Effector memory CD8-positive, alpha-beta T cell (primary cell): ENCODE measurements at regions not wholly inside any gene's neighbourhood (a gene's known extent, or its start where the extent isn't known, plus 50 kb on each side); places are given as distances from the start of the nearest gene placed in this dataset.

ENCODE experiments used
- ATAC-seq: fragments of 150-1000 bp; cut with Tn5 transposase; replicated peaks from 2 replicates; pipeline ENCODE4 v1.10.0; 2021; ENCODE audit warnings: mild to moderate bottlenecking, moderate library complexity
- DNase-seq, 3 experiments: peaks; one replicate each; pipeline ENCODE4 v3.0.0; 2021
- H3K27ac Mint-ChIP-seq, 2 donors: one replicate each; pipeline ENCODE4 v1.8.0; 2022; ENCODE audit warnings: mild to moderate bottlenecking in 2 of 2, mixed read lengths in 2 of 2, moderate library complexity in 2 of 2
- H3K27me3 Mint-ChIP-seq, 2 donors: one replicate each; pipeline ENCODE4 v1.8.0; 2022; ENCODE audit warnings: mixed read lengths in 2 of 2
- H3K36me3 Mint-ChIP-seq: one replicate; pipeline ENCODE4 v1.8.0; 2022; ENCODE audit warnings: mild to moderate bottlenecking, moderate library complexity, mixed read lengths; ENCODE audit not compliant: insufficient read depth
- H3K4me1 Mint-ChIP-seq, 2 donors: one replicate each; pipeline ENCODE4 v1.8.0; 2022; ENCODE audit warnings: low read depth in 2 of 2, mixed read lengths in 2 of 2
- H3K4me3 Mint-ChIP-seq, 2 donors: one replicate each; pipeline ENCODE4 v1.8.0; 2022; ENCODE audit warnings: mild to moderate bottlenecking in 2 of 2, mixed read lengths in 2 of 2, moderate library complexity in 2 of 2
- H3K9me3 Mint-ChIP-seq, 2 donors: one replicate each; pipeline ENCODE4 v1.8.0; 2022; ENCODE audit warnings: mixed read lengths in 2 of 2

GRCh38 chr19:30159636-30160035 is 212.5 kb upstream of the ZNF536 start:
- DNase-seq, result no peak
- no peak for ATAC-seq
- Mint-ChIP-seq H3K4me3 (no peak overlapping the region), H3K36me3 (no peaks in the 10 kb centered on the region), H3K27me3 (peaks cover 14 to 39% of the 10 kb centered on the region in 2 donors), H3K27ac (no peak overlapping the region), H3K9me3 (peaks cover 0 to 3% of the 10 kb centered on the region in 2 donors), H3K4me1 (no peaks in the 10 kb centered on the region)

DNA sequence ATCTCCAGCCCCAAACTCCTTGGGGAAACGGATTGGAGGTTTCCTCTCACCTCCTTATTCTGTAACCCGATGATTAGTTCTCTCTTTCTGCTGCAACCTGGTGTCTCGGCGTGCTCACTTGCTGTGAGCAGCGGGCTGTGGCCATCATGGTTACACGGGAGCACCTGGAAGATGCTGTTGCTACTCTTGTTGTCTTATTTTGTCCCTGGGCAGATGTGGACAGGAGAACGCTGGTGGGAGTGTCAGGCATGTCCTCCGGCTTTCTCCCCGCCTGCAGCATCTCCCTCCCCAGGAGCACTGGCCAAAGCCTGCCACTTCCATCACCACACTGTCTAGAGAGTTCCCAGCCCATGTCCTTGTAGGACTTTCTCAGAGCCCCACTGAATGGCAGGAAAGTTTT is 211.8 kb upstream of the ZNF536 start:
- DNase-seq (no peak), ATAC-seq (no peak)
- H3K9me3 Mint-ChIP-seq, result peaks cover 0 to 3% of the 10 kb centered on the region in 2 donors
- H3K4me3 Mint-ChIP-seq, result no peak overlapping the region
- H3K4me1 Mint-ChIP-seq, result no peaks in the 10 kb centered on the region
- no peaks in the 10 kb centered on the region for H3K36me3 Mint-ChIP-seq
- H3K27ac Mint-ChIP-seq, result no peak overlapping the region
- H3K27me3 Mint-ChIP-seq, result peaks cover 11 to 38% of the 10 kb centered on the region in 2 donors

DNA sequence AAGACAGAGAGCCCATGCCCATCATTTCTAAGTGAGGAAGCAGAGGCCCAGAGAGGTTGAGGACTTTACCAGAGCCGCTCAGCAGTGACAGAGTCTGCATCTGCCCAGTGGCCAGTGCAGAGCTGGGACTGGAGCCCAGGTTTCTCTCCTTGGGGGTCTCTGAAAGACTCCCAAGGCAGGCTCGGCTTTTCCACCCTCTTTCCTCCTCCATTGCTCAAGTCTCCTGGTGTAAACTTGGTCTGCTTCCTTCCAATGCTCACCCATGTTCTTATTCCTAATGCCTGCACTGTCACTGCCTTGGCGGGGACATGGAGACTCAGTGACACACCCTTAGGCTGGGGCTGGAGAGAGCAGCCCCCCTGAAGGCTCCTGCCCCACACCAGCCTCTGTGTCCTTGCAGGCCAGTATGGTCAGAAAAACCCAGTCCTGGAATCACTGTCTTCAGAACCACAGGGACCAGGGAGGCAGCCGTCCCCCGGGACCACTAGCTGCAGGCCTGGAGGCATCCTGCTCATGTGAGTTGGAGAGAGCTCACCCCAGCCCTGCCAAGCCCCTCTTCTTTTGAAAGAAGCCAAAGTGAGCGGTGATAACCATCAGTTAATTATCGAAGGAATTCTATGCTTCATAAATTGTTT is 211.0 kb upstream of the ZNF536 start:
- no peaks in the 10 kb centered on the region for H3K4me1 Mint-ChIP-seq
- DNase-seq (no peak), ATAC-seq (no peak)
- no peaks in the 10 kb centered on the region for H3K36me3 Mint-ChIP-seq
- peaks cover 12 to 31% of the 10 kb centered on the region in 2 donors for H3K27me3 Mint-ChIP-seq
- no peak overlapping the region for H3K4me3 Mint-ChIP-seq
- peaks cover 0 to 3% of the 10 kb centered on the region in 2 donors for H3K9me3 Mint-ChIP-seq
- no peak overlapping the region for H3K27ac Mint-ChIP-seq

DNA sequence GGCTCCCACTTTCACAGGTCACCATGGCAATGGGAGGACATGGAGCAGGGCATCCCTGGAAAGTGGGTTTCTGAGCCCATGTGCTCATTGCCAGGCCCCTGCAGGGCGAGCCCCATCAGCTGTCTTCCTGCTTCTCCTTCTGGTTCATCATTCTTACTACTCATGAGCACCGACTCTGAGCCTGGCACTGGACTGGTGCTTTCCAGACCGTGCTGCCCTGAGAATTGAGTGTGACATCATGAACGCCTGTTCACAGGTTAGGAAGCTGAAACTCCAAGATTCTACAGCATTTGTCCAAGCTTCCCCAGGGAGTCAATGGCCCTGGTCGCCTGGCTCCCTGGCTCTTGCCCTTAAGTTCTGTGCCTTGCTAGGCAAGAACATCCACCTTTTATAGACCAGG is 210.4 kb upstream of the ZNF536 start:
- no peak overlapping the region for H3K27ac Mint-ChIP-seq
- DNase-seq (no peak), ATAC-seq (no peak)
- no peaks in the 10 kb centered on the region for H3K4me1 Mint-ChIP-seq
- H3K36me3 Mint-ChIP-seq, result no peaks in the 10 kb centered on the region
- peaks cover 10 to 24% of the 10 kb centered on the region in 2 donors for H3K27me3 Mint-ChIP-seq
- H3K9me3 Mint-ChIP-seq, result peaks cover 0 to 3% of the 10 kb centered on the region in 2 donors
- no peak overlapping the region for H3K4me3 Mint-ChIP-seq

- H3K4me1 Mint-ChIP-seq, result no peaks in the 10 kb centered on the region
- DNase-seq, result no peak
- H3K27ac Mint-ChIP-seq, result no peak overlapping the region
- H3K27me3 Mint-ChIP-seq, result peaks cover 10 to 23% of the 10 kb centered on the region in 2 donors
- no peak overlapping the region for H3K4me3 Mint-ChIP-seq
- ATAC-seq, result no peak
- no peaks in the 10 kb centered on the region for H3K36me3 Mint-ChIP-seq
- peaks cover 0 to 3% of the 10 kb centered on the region in 2 donors for H3K9me3 Mint-ChIP-seq
Measured at GRCh38 chr19:30162718-30163117, 209.5 kb upstream of the ZNF536 start.

GRCh38 chr19:30163663-30164062 is 208.5 kb upstream of the ZNF536 start:
- H3K9me3 Mint-ChIP-seq, result peaks cover 0 to 3% of the 10 kb centered on the region in 2 donors
- ATAC-seq, result no peak
- H3K36me3 Mint-ChIP-seq, result no peaks in the 10 kb centered on the region
- H3K27me3 Mint-ChIP-seq, result peaks cover 15 to 23% of the 10 kb centered on the region in 2 donors
- no peak overlapping the region for H3K27ac Mint-ChIP-seq
- DNase-seq, result no peak
- no peaks in the 10 kb centered on the region for H3K4me1 Mint-ChIP-seq
- no peak overlapping the region for H3K4me3 Mint-ChIP-seq

- ATAC-seq (no peak), DNase-seq (no peak)
- no peak overlapping the region for H3K27ac Mint-ChIP-seq
- no peak overlapping the region for H3K4me3 Mint-ChIP-seq
- H3K36me3 Mint-ChIP-seq, result no peaks in the 10 kb centered on the region
- H3K9me3 Mint-ChIP-seq, result peaks cover 0 to 3% of the 10 kb centered on the region in 2 donors
- no peaks in the 10 kb centered on the region for H3K4me1 Mint-ChIP-seq
- peaks cover 15 to 23% of the 10 kb centered on the region in 2 donors for H3K27me3 Mint-ChIP-seq
Measured at GRCh38 chr19:30165228-30165813, 206.9 kb upstream of the ZNF536 start.

DNA sequence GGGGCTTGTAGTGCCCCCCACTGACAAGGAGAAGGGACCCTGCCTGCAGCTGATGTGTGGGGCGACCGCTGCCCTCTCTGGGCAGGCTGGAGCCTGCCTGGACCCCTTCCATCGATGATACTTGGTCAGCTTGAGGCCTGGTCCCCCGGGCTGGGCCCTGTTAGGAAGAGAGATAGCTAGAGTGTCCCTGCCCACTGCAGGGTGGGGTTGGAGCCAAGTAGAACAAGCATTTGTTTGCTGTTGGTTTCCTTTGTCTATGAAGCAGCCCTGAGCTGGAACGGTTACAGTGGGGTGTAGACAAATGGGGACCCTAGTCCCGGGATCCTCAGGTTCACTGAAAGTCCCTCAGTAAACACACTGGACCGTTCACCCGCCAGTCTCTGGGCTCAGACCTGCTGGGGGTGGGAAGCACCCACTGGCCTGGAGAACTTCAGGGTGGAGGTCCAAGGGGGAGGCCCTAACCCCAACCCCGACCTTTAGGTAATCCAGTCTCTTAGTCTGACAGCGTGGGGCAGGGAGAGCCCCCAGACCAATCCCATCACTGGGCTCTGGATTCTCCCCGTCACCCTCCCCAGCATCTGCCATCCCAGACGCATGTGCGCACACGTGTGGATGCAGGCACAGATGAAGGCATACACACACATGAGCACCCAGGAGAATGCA is 204.8 kb upstream of the ZNF536 start:
- Mint-ChIP-seq H3K27ac (no peak overlapping the region), H3K4me1 (no peaks in the 10 kb centered on the region), H3K4me3 (no peak overlapping the region), H3K36me3 (no peaks in the 10 kb centered on the region), H3K9me3 (peaks cover 0 to 3% of the 10 kb centered on the region in 2 donors), H3K27me3 (peaks cover 17 to 23% of the 10 kb centered on the region in 2 donors)
- DNase-seq (no peak), ATAC-seq (no peak)

GRCh38 chr19:30167976-30168635 is 204.1 kb upstream of the ZNF536 start:
- Mint-ChIP-seq H3K9me3 (peaks cover 0 to 3% of the 10 kb centered on the region in 2 donors), H3K36me3 (no peaks in the 10 kb centered on the region), H3K27ac (no peak overlapping the region), H3K4me3 (no peak overlapping the region), H3K27me3 (peaks cover 20% of the 10 kb centered on the region in 2 donors), H3K4me1 (no peaks in the 10 kb centered on the region)
- ATAC-seq (no peak), DNase-seq (no peak)

DNA sequence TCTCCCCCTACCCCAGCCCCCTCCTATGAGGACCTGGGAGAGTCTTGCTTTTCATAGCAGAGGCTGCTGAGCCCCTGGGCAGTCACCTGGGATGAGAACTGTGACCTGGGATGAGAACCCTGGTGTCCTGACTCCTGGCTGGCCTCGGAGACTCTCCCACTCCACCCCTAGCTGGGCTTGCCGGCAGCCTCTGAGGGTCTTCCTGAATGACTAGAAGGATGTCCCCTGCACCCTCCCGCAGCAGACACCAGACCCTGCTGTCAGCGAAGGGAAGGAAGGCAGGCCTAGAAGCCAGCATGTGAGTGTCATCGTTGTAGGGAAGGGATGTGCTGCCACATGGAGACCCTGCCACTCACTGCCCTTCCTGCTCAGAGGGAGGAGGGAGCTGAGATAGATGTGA is 203.4 kb upstream of the ZNF536 start:
- H3K4me1 Mint-ChIP-seq, result no peaks in the 10 kb centered on the region
- H3K4me3 Mint-ChIP-seq, result no peak overlapping the region
- no peaks in the 10 kb centered on the region for H3K36me3 Mint-ChIP-seq
- peaks cover 0 to 3% of the 10 kb centered on the region in 2 donors for H3K9me3 Mint-ChIP-seq
- H3K27me3 Mint-ChIP-seq, result peaks cover 14 to 20% of the 10 kb centered on the region in 2 donors
- no peak for ATAC-seq
- H3K27ac Mint-ChIP-seq, result no peak overlapping the region
- DNase-seq, result no peak

GRCh38 chr19:30169196-30169900 is 202.8 kb upstream of the ZNF536 start:
- no peak for ATAC-seq
- no peak overlapping the region for H3K4me3 Mint-ChIP-seq

GRCh38 chr19:30170081-30170480 is 202.1 kb upstream of the ZNF536 start:
- no peak overlapping the region for H3K27ac Mint-ChIP-seq
- H3K4me1 Mint-ChIP-seq, result no peaks in the 10 kb centered on the region
- no peak overlapping the region for H3K4me3 Mint-ChIP-seq
- H3K36me3 Mint-ChIP-seq, result no peaks in the 10 kb centered on the region
- H3K9me3 Mint-ChIP-seq, result no peaks in the 10 kb centered on the region
- ATAC-seq (no peak), DNase-seq (no peak)
- H3K27me3 Mint-ChIP-seq, result peaks cover 2 to 15% of the 10 kb centered on the region in 2 donors

More at GRCh38 chr19:30169196-30169900, 202.8 kb upstream of the ZNF536 start:
- Mint-ChIP-seq H3K9me3 (peaks cover 0 to 2% of the 10 kb centered on the region in 2 donors), H3K27me3 (peaks cover 10 to 18% of the 10 kb centered on the region in 2 donors), H3K4me1 (no peaks in the 10 kb centered on the region), H3K27ac (no peak overlapping the region), H3K36me3 (no peaks in the 10 kb centered on the region)
- no peak for DNase-seq

- no peaks in the 10 kb centered on the region for H3K4me1 Mint-ChIP-seq
- no peaks in the 10 kb centered on the region for H3K36me3 Mint-ChIP-seq
- peaks cover 0 to 15% of the 10 kb centered on the region in 2 donors for H3K27me3 Mint-ChIP-seq
- H3K9me3 Mint-ChIP-seq, result no peaks in the 10 kb centered on the region
- ATAC-seq, result no peak
- H3K27ac Mint-ChIP-seq, result no peak overlapping the region
- H3K4me3 Mint-ChIP-seq, result no peak overlapping the region
- DNase-seq, result no peak
Measured at GRCh38 chr19:30170495-30171137, 201.6 kb upstream of the ZNF536 start.
